PC-9 (cell line): ENCODE measurements at regions not wholly inside any gene's neighbourhood (a gene's known extent, or its start where the extent isn't known, plus 50 kb on each side); places are given as distances from the start of the nearest gene placed in this dataset.

Source experiments
- BruUV-seq: library from RNA; stranded (reverse); fragments of 400-500 nt; replicated peaks from 2 replicates; lab custom pipeline; 2021; lab: Mats Ljungman, UMichigan
- CTCF ChIA-PET: fragments of 300-600 bp; sonication (Branson Sonifier 250); formaldehyde crosslinking; loops from one replicate; lab custom pipeline; 2022; ENCODE audit warnings: antibody characterized with exemption; lab: Charles Lee
- POLR2A ChIA-PET: fragments of 300-600 bp; sonication (Branson Sonifier 250); formaldehyde crosslinking; loops from one replicate; lab custom pipeline; 2022; ENCODE audit warnings: antibody characterized with exemption; ENCODE audit not compliant: unreplicated experiment; lab: Charles Lee
- DNase-seq, 2 experiments: peaks; one replicate each; pipeline versions ENCODE4 v3.0.0 to v3.0.0-alpha.2; 2015 to 2022; ENCODE audit warnings: mixed read lengths in 1 of 2
- H2AFZ ChIP-seq: fragments of 200-600 bp; sonication (generic); 2 replicates; pipeline ENCODE4 v1.8.1; 2017; ENCODE audit warnings: antibody characterized with exemption
- H3F3A ChIP-seq: fragments of 200-600 bp; sonication (generic); 2 replicates; pipeline ENCODE4 v1.8.1; 2017; ENCODE audit warnings: antibody characterized with exemption, mild to moderate bottlenecking, low read depth; ENCODE audit not compliant: insufficient read depth
- H3K27ac ChIP-seq: fragments of 200-600 bp; sonication (generic); 2 replicates; pipeline ENCODE4 v1.6.1; 2016; ENCODE audit warnings: mixed run types
- H3K27me3 ChIP-seq: fragments of 200-600 bp; sonication (generic); 2 replicates; pipeline ENCODE4 v1.6.1; 2016; ENCODE audit warnings: low read depth, mixed run types; ENCODE audit not compliant: insufficient read depth
- H3K36me3 ChIP-seq: fragments of 200-600 bp; sonication (generic); 2 replicates; pipeline ENCODE4 v1.6.1; 2016; ENCODE audit warnings: low read depth, mixed run types
- H3K4me1 ChIP-seq: fragments of 200-600 bp; sonication (generic); replicated peaks from 2 replicates; pipeline ENCODE4 v1.6.1; 2016; ENCODE audit warnings: mixed run types; ENCODE audit not compliant: insufficient read depth
- H3K4me2 ChIP-seq: fragments of 200-600 bp; sonication (generic); 2 replicates; pipeline ENCODE4 v1.6.1; 2017; ENCODE audit warnings: mixed run types
- H3K4me3 ChIP-seq: fragments of 200-600 bp; sonication (generic); 2 replicates; pipeline ENCODE4 v1.6.1; 2016; ENCODE audit warnings: mixed run types
- H3K79me2 ChIP-seq: fragments of 200-600 bp; sonication (generic); 2 replicates; pipeline ENCODE4 v1.6.1; 2017; ENCODE audit warnings: low read depth, mixed run types
- H3K9me2 ChIP-seq: fragments of 200-600 bp; sonication (generic); 2 replicates; pipeline ENCODE4 v1.8.1; 2017; ENCODE audit warnings: mild to moderate bottlenecking; ENCODE audit not compliant: insufficient read depth
- H3K9me3 ChIP-seq: fragments of 200-600 bp; sonication (generic); 2 replicates; pipeline ENCODE4 v1.8.1; 2016; ENCODE audit warnings: low read depth; ENCODE audit not compliant: insufficient read depth
- H4K20me1 ChIP-seq: fragments of 200-600 bp; sonication (generic); 2 replicates; pipeline ENCODE4 v1.8.1; 2017; ENCODE audit not compliant: insufficient read depth
- CTCF ChIP-seq: fragments of 200-600 bp; sonication (generic); conservative IDR thresholded peaks from 2 replicates; pipeline ENCODE4 v1.6.1; 2017; ENCODE audit warnings: mixed run types, antibody characterized with exemption, mild to moderate bottlenecking, moderate library complexity
- EZH2 ChIP-seq: fragments of 200-600 bp; sonication (generic); IDR thresholded peaks from 2 replicates; pipeline ENCODE4 v1.8.0; 2017; ENCODE audit warnings: antibody characterized with exemption, low read depth
- intact Hi-C: fragments of 100-400 bp; cut with micrococcal nuclease; formaldehyde crosslinking; loops from one replicate; pipeline ENCODE4 v1.10.0; 2022; ENCODE audit not compliant: unreplicated experiment

- Histone ChIP-seq H4K20me1 (no peaks in the 10 kb centered on the region), H3K79me2 (no peaks in the 10 kb centered on the region), H3K9me2 (no peaks in the 10 kb centered on the region), H3K9me3 (no peaks in the 10 kb centered on the region), H3K27ac (no peak overlapping the region), H3F3A (no peaks in the 10 kb centered on the region), H3K4me1 (peaks cover 8% of the 10 kb centered on the region; the same call in 1 of the 2 replicates), H3K4me2 (no peak overlapping the region), H3K4me3 (no peak overlapping the region), H3K36me3 (no peaks in the 10 kb centered on the region), H2AFZ (no peak overlapping the region), H3K27me3 (no peaks in the 10 kb centered on the region)
- intact Hi-C loops = no loop called here
- ChIA-PET CTCF (no interaction called here), POLR2A (no interaction called here)
- DNase-seq = no peak
- TF ChIP-seq EZH2 = no peak
- TF ChIP-seq CTCF = no peak
- no TSS peak for BruUV-seq
Observed at GRCh38 chr15:38755718-38756117, 191.1 kb upstream of the RASGRP1 start.

GRCh38 chr15:38756441-38756840 lies 191.8 kb upstream of the RASGRP1 start:
- TF ChIP-seq CTCF = no peak
- TF ChIP-seq EZH2 = no peak
- intact Hi-C loops = no loop called here
- CTCF ChIA-PET = no interaction called here
- no peak for DNase-seq
- Histone ChIP-seq H3K4me3 (no peak overlapping the region), H3K9me2 (no peaks in the 10 kb centered on the region), H3K27ac (no peak overlapping the region), H3K36me3 (no peaks in the 10 kb centered on the region), H3K79me2 (no peaks in the 10 kb centered on the region), H3F3A (no peaks in the 10 kb centered on the region), H3K9me3 (no peaks in the 10 kb centered on the region), H3K4me2 (no peak overlapping the region), H3K27me3 (no peaks in the 10 kb centered on the region), H2AFZ (no peak overlapping the region), H3K4me1 (peaks cover 8% of the 10 kb centered on the region; the same call in 1 of the 2 replicates), H4K20me1 (no peaks in the 10 kb centered on the region)
- POLR2A ChIA-PET = no interaction called here
- BruUV-seq = no TSS peak

GRCh38 chr15:38758043-38758442 lies 193.4 kb upstream of the RASGRP1 start:
- DNase-seq = peak in 1 of 2 experiments; percentile 8
- BruUV-seq = no TSS peak
- Histone ChIP-seq H3K27me3 (no peaks in the 10 kb centered on the region), H3K9me2 (no peaks in the 10 kb centered on the region), H3K4me2 (0 out of 2 replicates have a peak overlapping the region, but pooled peaks have one; percentile 1), H3K9me3 (no peaks in the 10 kb centered on the region), H3K4me3 (no peak overlapping the region), H4K20me1 (no peaks in the 10 kb centered on the region), H3K36me3 (no peaks in the 10 kb centered on the region), H3F3A (no peaks in the 10 kb centered on the region), H2AFZ (no peak overlapping the region), H3K79me2 (no peaks in the 10 kb centered on the region), H3K27ac (no peak overlapping the region), H3K4me1 (peaks cover 8% of the 10 kb centered on the region; the same call in 1 of the 2 replicates)
- POLR2A ChIA-PET = interaction anchor here (0.6 kb wide), 1 partner anchor 238 kb away, joined by 8 read pairs; no protein-coding TSS in a partner anchor
- intact Hi-C loops = no loop called here
- CTCF ChIA-PET = no interaction called here
- TF ChIP-seq EZH2 (no peak), CTCF (no peak)
